GM19238 (cell line): ENCODE measurements at regions not wholly inside any gene's neighbourhood (a gene's known extent, or its start where the extent isn't known, plus 50 kb on each side); places are given as distances from the start of the nearest gene placed in this dataset.

Source experiments
- DNase-seq: peaks from one replicate; pipeline ENCODE4 v3.0.0; 2011; ENCODE audit warnings: low spot score; ENCODE audit not compliant: insufficient read length

- DNase-seq: no peak
These were observed 50.0 kb upstream of the TMEM178A start for GRCh38 chr2:39615675-39616074.
